T-helper 17 cell (primary cell): ENCODE measurements at regions not wholly inside any gene's neighbourhood (a gene's known extent, or its start where the extent isn't known, plus 50 kb on each side); places are given as distances from the start of the nearest gene placed in this dataset.
A peak's percentile ranks its signal among the peaks of the same experiment; 100 is the strongest.

ENCODE experiments used
- ATAC-seq: fragments of 150-1000 bp; cut with Tn5 transposase; 2 replicates; pipeline ENCODE4 v1.10.0; 2021; ENCODE audit warnings: mild to moderate bottlenecking, moderate library complexity
- DNase-seq, 3 donors: peaks; one replicate each; pipeline versions ENCODE4 v3.0.0 to v3.0.0-alpha.2; 2020 to 2021
- H3K9me3 ChIP-seq: one replicate; pipeline ENCODE4 v1.7.0; 2013; ENCODE audit warnings: low read length, mild to moderate bottlenecking; ENCODE audit not compliant: control insufficient read depth, poor library complexity, severe bottlenecking
- H3K27ac Mint-ChIP-seq: one replicate; pipeline ENCODE4 v1.8.0; 2022; ENCODE audit warnings: mild to moderate bottlenecking, moderate library complexity, mixed read lengths
- H3K27me3 Mint-ChIP-seq: one replicate; pipeline ENCODE4 v1.8.0; 2022; ENCODE audit warnings: mixed read lengths
- H3K36me3 Mint-ChIP-seq: one replicate; pipeline ENCODE4 v1.8.0; 2022; ENCODE audit warnings: low read depth, mixed read lengths
- H3K4me1 Mint-ChIP-seq: one replicate; pipeline ENCODE4 v1.8.0; 2022; ENCODE audit warnings: mild to moderate bottlenecking, mixed read lengths
- H3K4me3 Mint-ChIP-seq: one replicate; pipeline ENCODE4 v1.8.0; 2022; ENCODE audit warnings: mild to moderate bottlenecking, moderate library complexity, mixed read lengths

DNA sequence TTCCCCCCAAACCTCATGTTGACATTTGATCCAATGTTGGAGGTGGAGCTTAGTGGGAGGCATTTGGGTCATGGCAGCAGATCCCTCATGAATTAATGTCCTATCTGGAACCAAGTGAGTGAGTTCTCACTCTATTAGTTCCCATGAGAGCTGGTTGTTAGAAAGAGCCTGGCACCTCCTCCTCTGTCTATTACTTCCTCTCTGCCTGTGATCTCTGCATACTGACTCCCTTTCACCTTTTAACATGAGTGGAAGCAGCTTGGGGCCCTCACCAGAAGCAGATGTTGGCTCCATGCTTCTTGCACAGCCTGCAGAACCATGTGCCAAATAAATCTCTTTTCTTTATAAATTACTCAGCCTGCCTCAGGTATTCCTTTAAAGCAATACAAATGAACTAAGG lies 127.3 kb upstream of the RALGAPA2 start:
- Mint-ChIP-seq H3K36me3 (no peaks in the 10 kb centered on the region), H3K4me1 (peaks cover 2% of the 10 kb centered on the region), H3K4me3 (no peak overlapping the region), H3K27me3 (peaks cover 50% of the 10 kb centered on the region), H3K27ac (no peak overlapping the region)
- DNase-seq: no peak
- H3K9me3 ChIP-seq: no peaks in the 10 kb centered on the region
- no peak for ATAC-seq

DNA sequence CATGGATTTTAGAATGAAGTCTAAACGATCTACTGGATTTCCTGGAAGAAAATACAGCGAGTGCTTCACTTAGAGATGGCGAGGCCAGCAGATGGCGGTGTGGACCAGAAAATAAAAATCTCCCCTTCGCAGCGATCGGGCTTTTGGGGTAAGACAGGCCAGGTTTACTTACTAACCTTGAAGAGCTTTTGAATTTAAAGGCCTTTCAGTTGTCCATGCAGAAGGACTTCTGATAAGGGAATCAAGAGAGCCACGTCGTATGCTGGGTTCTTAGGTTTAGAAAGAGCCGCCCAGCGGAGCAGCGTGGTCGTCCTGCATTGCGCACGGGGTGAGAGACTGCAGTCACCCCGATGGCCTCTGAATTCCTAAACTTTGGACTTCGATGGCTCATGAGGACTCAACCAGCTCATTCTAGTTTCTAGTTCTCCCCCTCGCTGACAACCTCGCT lies 125.2 kb upstream of the RALGAPA2 start:
- Mint-ChIP-seq H3K36me3 (no peaks in the 10 kb centered on the region), H3K27me3 (peaks cover 54% of the 10 kb centered on the region), H3K4me1 (peaks cover 2% of the 10 kb centered on the region), H3K27ac (no peak overlapping the region), H3K4me3 (no peak overlapping the region)
- DNase-seq (no peak), ATAC-seq (no peak)
- H3K9me3 ChIP-seq: no peaks in the 10 kb centered on the region

DNA sequence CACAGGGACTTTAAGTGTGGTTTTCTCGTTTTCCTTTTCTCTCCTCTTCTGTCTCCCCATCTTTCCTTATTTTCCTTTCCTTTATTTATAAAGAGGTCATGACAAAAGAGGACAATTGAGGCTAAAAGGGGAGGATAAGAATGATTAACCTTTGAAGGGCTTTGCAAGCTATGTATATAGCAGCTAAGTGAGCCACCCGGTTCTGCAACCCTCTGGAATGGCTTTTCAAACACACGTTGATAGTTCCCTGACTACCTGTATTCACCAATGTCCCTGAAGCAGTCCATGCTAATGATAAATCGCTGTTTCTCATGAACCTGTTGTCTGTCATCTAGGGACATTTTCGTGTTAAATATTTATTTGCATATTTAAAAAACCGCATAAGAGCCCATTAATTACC lies 124.4 kb upstream of the RALGAPA2 start:
- Mint-ChIP-seq H3K27me3 (peaks cover 47% of the 10 kb centered on the region), H3K4me1 (peaks cover 2% of the 10 kb centered on the region), H3K36me3 (no peaks in the 10 kb centered on the region), H3K27ac (no peak overlapping the region), H3K4me3 (no peak overlapping the region)
- DNase-seq (no peak), ATAC-seq (no peak)
- no peaks in the 10 kb centered on the region for H3K9me3 ChIP-seq

DNA sequence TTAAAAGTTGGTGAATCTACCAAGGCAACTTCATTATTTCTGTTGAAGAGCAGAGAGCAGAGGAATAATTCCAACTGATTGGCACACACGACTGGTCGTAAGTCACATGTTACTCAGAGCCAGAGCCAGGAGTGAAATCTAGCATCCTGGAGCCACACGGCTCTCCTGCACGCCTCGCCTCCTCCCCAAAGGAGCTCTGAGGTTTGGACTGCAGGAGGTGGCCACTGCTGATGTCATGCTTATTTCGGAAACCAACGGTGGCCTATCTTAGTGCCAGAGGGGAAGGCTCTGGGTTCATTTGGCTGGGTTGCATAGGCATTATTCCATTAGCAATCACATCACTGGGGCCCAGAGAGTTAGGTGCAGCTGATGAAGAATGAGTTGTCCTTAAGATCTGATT lies 123.5 kb upstream of the RALGAPA2 start:
- Mint-ChIP-seq H3K27me3 (peaks cover 42% of the 10 kb centered on the region), H3K4me3 (no peak overlapping the region), H3K27ac (no peak overlapping the region), H3K36me3 (no peaks in the 10 kb centered on the region), H3K4me1 (peaks cover 2% of the 10 kb centered on the region)
- ATAC-seq (no peak), DNase-seq (no peak)
- no peaks in the 10 kb centered on the region for H3K9me3 ChIP-seq

DNA sequence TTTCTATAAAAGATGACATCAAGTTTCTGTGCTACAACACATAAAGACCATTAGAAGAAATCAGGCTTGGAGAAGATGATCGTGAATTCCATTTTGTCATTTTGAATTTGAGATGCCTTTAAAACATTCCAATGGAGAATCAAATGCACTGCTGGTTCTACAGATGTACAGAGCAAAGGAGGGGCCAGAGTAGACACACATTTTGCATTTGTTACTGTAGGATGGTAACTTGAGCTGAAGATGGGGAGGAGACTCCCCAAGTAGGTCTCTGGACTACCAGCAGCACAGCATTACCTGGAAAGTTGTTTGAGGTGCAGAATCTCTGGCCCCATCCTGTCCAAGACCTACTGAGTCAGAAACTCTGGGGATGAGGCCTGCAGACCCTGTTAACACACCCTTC lies 121.6 kb upstream of the RALGAPA2 start:
- H3K9me3 ChIP-seq: no peaks in the 10 kb centered on the region
- Mint-ChIP-seq H3K27ac (no peak overlapping the region), H3K27me3 (peaks cover 36% of the 10 kb centered on the region), H3K4me3 (no peak overlapping the region), H3K36me3 (no peaks in the 10 kb centered on the region), H3K4me1 (peaks cover 2% of the 10 kb centered on the region)
- DNase-seq (no peak), ATAC-seq (no peak)

DNA sequence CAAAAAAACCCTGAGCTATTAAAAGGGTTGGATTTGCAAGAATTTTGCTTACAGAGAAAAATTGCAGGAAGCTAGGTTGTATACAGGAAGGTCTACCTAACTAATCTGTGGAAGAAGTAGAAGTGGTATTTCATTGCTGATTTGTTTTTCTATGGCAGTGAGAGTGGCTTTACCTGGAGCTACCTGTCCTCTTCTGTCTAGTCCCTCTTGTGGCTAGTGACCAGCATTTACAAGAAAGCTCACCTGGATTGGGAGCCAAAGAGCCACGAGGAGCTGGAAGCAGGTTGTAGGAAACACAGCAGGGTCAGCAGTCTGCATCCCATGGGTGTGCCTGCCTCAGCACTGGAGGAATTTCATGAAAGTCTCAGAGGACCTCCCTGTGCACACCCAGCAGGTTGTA lies 120.3 kb upstream of the RALGAPA2 start:
- DNase-seq: no peak
- Mint-ChIP-seq H3K36me3 (no peaks in the 10 kb centered on the region), H3K27ac (no peak overlapping the region), H3K27me3 (peaks cover 31% of the 10 kb centered on the region), H3K4me3 (no peak overlapping the region), H3K4me1 (peaks cover 2% of the 10 kb centered on the region)
- no peaks in the 10 kb centered on the region for H3K9me3 ChIP-seq
- ATAC-seq: no peak

DNA sequence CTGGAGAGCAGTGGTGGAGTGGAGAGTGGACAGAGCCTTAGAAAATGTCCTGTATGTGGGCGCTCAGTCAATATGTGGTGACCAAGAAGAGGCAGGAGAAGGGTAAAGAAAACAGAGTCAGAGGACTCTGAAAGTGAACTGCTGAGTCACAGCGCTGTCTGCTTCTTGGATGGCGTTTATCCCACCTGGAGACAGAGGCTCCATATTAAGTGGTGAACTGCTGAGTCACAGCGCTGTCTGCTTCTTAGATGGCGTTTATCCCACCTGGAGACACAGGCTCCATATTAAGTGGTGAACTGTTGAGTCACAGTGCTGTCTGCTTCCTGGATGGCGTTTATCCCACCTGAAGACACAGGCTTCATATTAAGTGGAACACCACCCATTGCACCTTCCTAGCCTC lies 119.3 kb upstream of the RALGAPA2 start:
- ATAC-seq (no peak), DNase-seq (no peak)
- no peaks in the 10 kb centered on the region for H3K4me1 Mint-ChIP-seq
- peaks cover 29% of the 10 kb centered on the region for H3K27me3 Mint-ChIP-seq
- H3K9me3 ChIP-seq: no peaks in the 10 kb centered on the region
- no peaks in the 10 kb centered on the region for H3K36me3 Mint-ChIP-seq
- no peak overlapping the region for H3K27ac Mint-ChIP-seq
- H3K4me3 Mint-ChIP-seq: no peak overlapping the region

DNA sequence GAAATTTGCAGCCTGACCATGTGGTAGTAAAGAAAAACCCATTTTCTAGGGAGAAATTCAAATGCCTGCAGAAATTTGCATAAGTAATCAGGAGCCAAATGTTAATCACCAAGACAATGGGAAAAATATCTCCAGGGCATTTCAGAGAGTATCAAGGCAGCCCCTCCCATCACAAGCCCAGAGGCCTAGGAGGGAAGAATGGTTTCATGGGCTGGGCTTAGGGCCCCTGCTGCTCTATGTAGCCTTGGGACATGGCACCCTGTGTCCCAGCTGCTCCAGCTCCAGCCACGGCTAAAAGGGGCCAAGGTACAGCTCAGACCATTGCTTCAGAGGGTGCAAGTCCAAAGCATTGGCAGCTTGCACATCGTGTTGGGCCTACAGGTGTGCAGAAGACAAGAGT lies 117.2 kb upstream of the RALGAPA2 start:
- H3K27ac Mint-ChIP-seq: no peak overlapping the region
- DNase-seq: no peak
- ATAC-seq: no peak
- H3K9me3 ChIP-seq: no peaks in the 10 kb centered on the region
- no peak overlapping the region for H3K4me3 Mint-ChIP-seq
- H3K27me3 Mint-ChIP-seq: peaks cover 36% of the 10 kb centered on the region
- peaks cover 2% of the 10 kb centered on the region for H3K4me1 Mint-ChIP-seq
- peaks cover 2% of the 10 kb centered on the region for H3K36me3 Mint-ChIP-seq

DNA sequence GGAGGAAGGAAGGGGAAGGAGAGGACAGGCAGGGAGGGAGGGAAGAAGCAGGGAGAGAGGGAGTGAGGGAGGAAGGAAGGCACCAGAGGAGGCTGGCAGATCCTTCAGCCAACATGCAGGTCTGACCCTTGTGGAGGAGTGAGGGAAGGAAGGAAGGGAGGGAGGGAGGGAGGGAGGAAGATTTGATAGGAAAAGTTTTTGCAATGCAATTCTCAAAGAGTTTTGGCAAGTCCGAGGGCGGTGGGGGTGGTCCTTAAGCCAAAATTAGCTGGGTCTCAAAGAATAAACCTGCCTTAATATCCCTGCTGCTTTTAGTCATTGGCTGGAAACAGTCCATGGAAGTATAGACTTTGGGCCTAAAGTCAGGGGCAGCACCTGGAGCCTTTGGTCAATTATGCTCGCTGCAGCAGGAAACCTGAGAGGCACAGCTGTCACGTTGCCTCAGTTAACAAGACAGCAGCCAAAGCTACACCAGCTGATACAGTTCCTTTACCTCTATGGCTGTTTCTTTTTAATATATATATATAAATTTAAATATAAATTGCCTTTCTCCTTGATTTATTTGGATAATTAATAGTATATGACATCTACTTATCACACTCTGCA lies 115.7 kb upstream of the RALGAPA2 start:
- H3K4me3 Mint-ChIP-seq: no peak overlapping the region
- no peak for DNase-seq

DNA sequence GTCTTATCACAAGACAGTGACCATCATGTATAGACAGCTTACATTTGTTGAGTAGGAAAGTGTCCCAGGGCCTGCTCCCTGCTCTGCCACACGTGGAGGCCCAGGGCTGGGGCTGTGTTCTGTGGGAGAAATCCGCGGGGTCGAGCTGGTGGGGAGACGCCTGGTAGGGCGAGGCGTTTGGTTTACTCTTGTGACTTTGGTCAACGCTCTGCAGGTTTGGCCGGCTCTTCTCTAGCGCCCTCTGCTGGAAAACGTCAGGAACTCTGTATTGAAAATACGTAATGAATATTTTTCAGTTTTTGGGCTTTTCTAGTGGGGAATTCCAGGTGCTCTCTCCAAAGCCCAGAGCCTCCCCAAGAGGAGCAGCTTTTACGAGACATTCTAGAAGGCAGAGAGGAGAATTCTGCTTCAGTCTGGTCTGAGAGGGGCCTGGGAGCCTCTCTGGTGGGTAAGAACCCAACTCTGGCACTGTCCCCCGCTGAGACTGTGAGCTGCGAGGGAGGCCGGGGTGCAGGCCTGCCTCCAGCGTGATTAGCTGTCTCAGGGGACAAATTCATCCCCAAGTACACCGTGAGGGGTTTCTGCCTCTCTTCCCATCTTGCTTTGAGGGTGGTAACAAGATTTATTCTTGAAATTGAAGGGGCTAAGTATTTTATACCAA lies 112.6 kb upstream of the RALGAPA2 start:
- H3K27me3 Mint-ChIP-seq: peaks cover 45% of the 10 kb centered on the region
- H3K4me3 Mint-ChIP-seq: no peak overlapping the region
- peaks cover 2% of the 10 kb centered on the region for H3K4me1 Mint-ChIP-seq
- peaks cover 6% of the 10 kb centered on the region for H3K36me3 Mint-ChIP-seq
- no peak overlapping the region for H3K27ac Mint-ChIP-seq
- DNase-seq (peak in 2 of 3 donors; percentile 16 to 35), ATAC-seq (peak; percentile 53)
- no peaks in the 10 kb centered on the region for H3K9me3 ChIP-seq

More for the DNA sequence above, 115.7 kb upstream of the RALGAPA2 start:
- H3K27me3 Mint-ChIP-seq: peaks cover 36% of the 10 kb centered on the region
- H3K9me3 ChIP-seq: no peaks in the 10 kb centered on the region
- no peak for ATAC-seq
- H3K36me3 Mint-ChIP-seq: peaks cover 2% of the 10 kb centered on the region
- H3K4me1 Mint-ChIP-seq: peaks cover 2% of the 10 kb centered on the region
- H3K27ac Mint-ChIP-seq: no peak overlapping the region

DNA sequence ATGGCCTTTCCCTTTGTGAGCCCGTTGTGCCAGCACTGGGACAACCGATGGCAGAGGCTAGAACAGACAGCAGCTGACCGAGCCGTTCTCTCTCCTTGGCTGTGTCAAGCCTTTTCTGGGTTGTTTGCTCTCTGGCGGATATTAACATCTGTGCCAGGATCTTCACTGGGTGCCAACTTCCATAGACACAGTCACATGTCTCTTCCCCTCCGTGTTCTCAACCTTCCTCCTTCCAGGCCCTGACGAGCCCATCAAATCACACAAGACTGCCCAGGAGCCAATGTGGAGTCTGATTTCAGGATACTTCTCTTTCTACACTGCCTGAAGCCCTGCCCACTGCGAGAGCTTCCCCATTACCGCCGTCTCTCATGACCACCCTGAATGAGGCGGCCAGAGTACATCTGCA lies 111.0 kb upstream of the RALGAPA2 start:
- Mint-ChIP-seq H3K27me3 (peaks cover 53% of the 10 kb centered on the region), H3K4me1 (peaks cover 2% of the 10 kb centered on the region), H3K27ac (no peak overlapping the region), H3K36me3 (peaks cover 6% of the 10 kb centered on the region), H3K4me3 (no peak overlapping the region)
- H3K9me3 ChIP-seq: no peaks in the 10 kb centered on the region
- ATAC-seq (no peak), DNase-seq (no peak)

DNA sequence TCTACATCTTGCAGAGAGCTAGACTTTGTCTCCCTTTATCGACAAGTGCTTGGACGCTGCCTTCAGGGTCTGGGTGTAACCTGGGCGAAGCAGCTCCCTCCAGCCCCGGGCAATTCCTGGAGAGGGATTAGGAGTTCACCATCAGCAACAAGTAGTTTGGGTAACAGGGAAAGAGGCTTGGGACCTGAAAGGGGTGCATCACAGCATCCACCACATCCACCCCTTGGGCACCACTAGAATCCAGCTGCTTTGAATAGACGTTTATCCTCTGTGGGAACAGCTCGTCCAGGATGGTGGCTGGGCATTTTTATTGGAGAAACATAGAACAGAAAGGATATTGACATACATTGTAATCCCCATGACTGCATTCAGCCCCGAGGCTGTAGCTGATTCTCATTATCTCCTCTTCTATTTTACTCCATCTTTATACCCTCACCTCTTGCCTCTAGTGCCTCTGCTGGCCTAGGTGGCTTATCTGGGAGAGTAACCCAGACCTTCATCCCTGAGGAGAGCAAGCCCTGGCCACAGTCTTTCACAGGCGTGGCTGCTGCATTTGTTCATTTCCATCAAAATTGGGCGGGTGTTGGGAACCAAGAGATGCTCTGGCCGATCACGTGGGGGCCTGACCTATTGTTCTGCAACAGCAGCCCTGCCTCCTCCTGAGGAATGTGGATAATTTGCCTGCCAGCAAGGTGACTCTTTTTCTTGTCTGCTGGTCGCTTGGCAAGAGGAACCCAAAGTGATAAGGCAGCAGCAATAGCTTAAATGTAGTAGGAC lies 109.2 kb upstream of the RALGAPA2 start:
- Mint-ChIP-seq H3K4me1 (peaks cover 4% of the 10 kb centered on the region), H3K4me3 (no peak overlapping the region), H3K27me3 (peaks cover 61% of the 10 kb centered on the region), H3K36me3 (peaks cover 5% of the 10 kb centered on the region), H3K27ac (no peak overlapping the region)
- ATAC-seq: no peak
- DNase-seq: no peak
- no peaks in the 10 kb centered on the region for H3K9me3 ChIP-seq

DNA sequence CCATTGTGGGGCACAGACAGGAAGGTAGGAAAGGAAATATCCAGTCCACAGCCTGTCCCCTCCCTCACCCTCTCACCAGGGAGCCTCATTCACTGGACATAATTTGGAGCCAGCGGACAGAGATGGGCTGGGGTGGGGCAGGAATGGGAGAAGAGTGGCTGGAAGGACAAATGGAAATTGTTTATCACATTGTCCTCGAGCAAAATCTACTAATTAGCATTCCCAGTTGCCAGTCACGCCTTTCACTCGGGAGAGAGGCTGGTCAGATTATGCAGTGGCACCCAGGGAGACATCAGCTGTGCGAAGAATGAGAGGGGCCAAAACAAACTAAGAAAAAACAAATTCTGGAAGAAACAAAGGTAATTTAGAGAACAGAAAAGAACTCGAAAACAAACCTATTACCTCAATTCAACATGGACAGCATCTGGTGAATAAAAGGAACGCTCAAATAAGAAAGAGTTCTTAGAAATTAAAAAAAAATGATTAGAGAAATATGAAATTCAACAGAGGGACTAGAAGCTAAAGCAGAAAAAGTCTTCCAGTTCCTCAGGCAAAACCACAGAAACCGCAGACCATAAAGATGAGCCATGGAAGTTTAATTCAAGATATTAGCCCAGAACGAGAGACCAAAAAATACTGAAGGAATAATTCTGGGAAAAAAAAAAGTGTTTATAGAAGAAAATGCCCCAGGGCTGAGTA lies 108.5 kb upstream of the RALGAPA2 start:
- DNase-seq: no peak
- H3K4me3 Mint-ChIP-seq: no peak overlapping the region
- peaks cover 4% of the 10 kb centered on the region for H3K36me3 Mint-ChIP-seq
- no peak for ATAC-seq
- peaks cover 54% of the 10 kb centered on the region for H3K27me3 Mint-ChIP-seq
- H3K27ac Mint-ChIP-seq: no peak overlapping the region
- H3K4me1 Mint-ChIP-seq: peaks cover 4% of the 10 kb centered on the region
- no peaks in the 10 kb centered on the region for H3K9me3 ChIP-seq
